ENCODE measurements at regions not wholly inside any gene's neighbourhood (a gene's known extent, or its start where the extent isn't known, plus 50 kb on each side); places are given as distances from the start of the nearest gene placed in this dataset.
"Not testable (repeated sequence)": the region's sequence is repeated elsewhere in the genome, so short reads cannot be mapped to it uniquely, and the experiment has no call there.

DNA sequence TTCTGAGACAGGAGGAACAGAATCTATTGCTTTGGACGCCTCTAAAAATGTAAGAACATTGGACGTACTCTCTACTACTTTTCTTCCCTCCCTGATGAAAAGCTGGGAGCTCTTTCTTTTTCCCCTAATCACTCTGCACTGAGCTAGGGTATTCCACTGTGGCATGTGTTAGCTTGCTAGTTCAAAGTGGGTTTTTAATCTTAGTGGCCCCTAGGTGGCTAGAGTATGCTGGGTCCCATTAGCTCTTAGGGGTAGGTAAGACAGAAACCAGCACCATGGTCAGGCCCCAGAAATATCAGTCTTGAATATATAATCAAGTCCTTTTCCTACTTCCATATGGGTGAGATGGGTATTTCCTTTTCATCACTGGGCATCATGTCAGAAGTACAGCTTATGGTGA lies 945.2 kb upstream of the PTPRD start:
- DNase-seq: no peak

DNA sequence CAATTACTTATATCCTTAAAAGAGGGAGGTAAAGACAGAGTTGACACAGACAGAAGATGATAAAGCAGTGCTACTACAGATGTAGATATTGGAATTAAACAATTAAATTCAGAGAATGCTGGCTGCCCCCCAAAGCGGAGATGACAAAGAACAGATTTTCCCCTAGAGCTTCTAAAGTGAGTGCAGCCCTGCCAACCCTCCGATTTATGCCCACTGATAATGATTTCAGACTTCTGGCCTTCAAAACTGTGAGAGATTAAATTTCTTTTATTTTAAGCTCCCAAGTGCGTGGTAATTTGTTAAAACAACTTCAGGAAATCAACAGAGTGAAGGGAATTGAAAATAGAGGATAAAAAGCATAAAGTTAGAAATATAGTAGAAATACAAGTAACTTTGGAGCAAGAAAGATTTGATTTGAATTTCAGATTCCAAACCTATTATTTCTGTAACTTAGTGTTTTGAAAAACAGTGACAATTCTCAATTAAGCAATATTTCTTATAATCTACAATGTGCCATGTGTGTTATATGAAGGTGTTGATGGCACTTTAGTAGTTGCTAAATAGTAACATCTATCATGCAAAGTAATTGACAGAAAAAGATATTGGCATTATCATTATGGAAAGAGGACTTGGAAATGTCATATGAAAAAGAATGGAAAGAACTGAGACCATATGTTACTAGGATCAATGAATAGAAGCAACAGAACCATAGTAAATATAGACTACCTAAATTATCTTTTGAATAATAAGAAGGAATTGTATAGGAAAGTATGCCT lies 946.4 kb upstream of the PTPRD start:
- DNase-seq: no peak

DNA sequence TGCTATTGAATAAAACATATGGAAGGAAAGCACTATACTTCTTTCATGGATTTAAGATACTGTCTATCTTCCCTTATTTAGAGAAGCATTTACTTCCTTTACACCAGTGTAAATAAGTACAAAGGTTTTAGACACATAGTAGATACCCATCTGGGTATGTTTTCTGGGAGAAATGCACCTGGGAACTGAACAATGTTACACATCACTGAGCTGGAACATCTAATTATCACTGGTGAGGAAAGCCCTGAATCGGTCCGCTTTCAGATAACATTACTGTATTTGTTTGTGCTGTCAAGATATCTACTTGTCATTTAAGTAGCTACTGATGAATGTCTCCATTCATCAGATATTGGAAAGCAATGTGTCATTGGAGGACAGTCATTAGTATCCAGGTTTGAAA lies 964.7 kb upstream of the PTPRD start:
- DNase-seq: no peak

DNA sequence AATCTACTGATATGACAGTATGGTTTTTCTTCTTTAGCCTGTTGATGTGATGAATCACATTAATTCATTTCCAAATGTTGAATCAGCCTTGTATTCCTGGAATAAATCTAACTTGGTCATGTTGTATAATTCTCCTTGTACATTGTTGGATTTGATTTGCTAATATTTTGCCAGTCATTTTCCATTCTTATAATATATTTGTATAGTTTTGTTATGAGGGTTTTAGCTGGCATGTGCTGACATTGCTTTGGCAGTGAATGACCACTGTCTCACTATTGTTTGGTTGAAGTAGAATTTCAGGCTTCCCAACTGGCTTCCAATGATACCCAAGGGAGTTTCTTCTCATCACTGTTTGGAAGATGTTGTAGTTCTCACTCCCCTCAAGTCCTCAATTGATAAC lies 983.0 kb upstream of the PTPRD start:
- no peak for DNase-seq

DNA sequence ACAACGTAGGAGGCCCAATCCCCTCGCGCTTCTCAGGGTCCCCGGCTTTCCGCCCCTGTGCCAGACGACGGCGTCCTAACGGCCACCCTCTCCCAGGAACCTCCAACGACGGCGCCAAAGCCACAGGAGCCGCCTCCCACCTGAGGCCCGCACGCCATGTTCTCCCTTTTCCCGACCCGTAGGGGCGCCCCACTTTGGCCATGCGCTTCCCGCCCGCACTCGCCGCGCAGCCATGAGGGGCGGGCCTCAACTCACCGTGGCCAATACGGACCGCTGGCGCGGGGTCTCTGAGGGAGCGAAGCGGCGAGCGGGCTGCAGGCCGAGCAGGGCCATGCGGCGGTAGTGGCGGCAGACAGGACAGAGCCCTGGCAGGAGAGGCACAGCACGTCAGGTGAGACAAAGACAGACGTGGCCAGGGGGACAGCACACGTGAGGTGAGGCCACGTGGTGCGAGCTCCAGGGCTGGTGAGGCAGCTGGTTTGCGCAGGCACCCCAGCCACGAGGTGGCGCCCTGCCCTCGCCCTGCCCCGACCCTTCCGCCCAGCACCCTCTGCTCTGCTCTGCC lies 1005.5 kb upstream of the PTPRD start:
- no peak for DNase-seq

DNA sequence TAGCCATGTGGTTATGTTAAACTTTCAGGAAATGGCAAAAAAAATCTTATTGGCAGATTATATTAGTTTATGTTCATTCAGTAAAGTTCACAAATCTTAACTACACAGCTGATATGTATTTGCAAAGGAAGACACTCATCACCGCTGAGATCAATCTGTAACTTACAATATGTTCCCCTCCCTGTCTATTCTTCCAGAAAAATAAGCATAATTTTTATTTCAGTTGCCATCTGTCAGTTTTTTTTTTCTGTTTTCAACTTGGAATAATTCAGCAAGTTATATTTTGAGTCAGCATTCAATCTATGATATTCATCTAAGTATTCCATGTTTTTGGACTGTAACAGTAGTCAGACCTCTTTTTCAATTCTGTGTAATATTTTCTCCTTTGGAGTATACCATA lies 1019.9 kb upstream of the PTPRD start:
- no peak for DNase-seq

DNA sequence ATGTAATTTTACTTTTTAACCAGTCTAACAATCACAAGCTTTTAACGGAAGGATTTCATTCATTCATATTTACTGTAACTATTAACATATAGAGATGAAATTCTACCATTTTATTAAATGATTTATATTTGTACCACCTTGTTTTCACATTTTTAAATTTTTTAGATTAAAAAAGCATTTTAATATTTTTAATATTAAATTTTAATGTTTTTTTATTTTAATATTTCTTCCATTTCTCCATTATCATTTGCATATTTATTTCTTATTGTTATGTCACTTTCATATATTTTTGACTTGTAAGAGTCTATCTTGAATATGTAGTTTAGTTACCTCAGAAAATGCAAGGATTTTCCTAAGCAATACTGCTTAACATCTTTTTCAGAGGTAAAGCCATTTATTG lies 1034.0 kb upstream of the PTPRD start:
- DNase-seq: no peak

DNA sequence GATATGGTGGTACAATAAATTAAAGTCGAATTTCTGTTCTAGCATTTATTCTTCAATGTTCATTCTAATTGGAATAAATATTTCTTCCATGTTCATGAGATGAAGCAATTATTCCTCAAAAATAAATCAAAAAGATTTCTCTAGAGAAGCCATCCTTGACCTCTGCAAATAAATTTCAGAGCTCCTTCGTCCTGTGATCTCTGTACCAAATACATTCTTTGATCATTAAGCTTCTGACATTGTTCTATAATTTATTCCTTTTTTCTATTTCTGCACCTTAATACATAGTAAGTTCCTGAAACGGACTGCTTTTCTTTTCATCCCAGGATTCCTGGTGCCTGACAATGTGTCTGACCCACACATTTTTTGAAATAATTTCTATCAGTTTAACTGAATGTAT lies 1039.3 kb upstream of the TYRP1 start:
- DNase-seq: no peak

DNA sequence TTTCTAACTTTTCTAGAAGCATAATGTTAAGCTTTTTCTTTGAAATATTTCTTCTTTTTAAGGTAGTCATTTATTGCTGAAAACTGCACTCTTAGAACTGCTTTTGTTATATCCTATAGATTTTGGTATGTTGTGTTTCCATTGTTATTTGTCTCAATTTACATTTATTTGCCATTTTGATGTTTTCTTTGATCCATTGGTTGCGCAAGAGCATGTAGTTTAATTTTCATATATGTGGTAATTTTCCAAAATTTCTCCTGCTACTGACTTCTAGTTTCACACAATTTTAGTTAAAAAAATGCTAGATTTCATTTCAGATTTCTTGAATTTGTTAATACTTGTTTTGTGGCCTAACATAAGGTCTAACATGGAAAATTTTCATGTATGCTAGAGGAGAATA lies 1029.3 kb upstream of the TYRP1 start:
- no peak for DNase-seq

DNA sequence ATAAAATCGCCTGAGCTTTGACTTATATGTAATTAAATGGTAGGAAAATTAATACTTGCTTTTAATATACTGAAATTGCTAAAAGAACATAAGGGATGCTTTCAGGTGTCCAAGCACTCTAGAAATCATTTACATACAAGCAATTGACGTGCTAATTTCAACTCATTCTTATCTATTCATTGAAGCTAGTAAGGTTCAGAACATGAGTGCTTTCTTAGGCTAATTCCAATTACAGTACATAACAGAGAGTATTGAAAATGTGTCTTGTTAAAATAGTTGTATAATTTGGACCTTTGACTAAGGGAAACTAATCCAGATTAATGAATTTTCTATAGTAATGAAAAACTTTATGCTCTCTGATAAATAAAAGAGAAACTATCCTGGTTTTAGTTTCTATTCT lies 1016.4 kb upstream of the TYRP1 start:
- no peak for DNase-seq

DNA sequence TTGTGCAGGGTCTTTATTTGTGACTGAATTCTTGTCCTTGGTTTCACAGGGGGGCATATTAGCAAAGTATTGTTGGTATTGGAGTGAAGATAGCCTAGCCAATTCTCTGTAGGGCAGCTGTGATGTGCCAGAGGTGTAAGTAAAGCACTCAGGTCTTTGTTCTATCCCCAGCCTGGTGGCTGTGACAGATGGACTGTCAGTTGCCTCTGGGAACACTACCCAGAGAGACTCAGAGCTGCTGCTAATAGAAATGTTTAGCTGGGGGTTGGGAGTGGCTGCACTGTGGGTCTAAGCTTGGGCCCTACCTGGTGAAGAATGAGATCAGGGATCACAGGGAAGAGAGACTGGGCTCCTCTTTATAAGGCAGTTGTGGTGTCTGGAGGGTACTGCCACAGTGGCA lies 1006.5 kb upstream of the TYRP1 start:
- DNase-seq: no peak

DNA sequence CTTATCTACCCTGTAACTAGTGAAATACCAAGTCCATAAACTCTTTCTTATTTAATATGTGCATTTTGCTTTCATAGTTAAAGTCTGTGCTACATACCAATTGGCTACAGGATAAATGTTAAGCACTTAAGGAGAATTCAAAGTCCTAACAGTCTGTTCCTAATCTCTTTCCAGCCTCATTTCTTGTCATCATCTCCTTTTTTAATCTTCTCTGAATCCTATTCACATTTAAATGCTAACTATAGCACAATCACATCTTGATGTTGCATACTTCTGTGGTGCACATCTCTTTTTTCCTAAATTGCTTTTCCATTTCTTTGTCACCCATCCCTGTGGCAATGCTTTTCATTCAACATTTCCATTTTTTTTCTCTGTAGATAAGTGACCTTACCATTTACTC lies 996.1 kb upstream of the TYRP1 start:
- DNase-seq: no peak

DNA sequence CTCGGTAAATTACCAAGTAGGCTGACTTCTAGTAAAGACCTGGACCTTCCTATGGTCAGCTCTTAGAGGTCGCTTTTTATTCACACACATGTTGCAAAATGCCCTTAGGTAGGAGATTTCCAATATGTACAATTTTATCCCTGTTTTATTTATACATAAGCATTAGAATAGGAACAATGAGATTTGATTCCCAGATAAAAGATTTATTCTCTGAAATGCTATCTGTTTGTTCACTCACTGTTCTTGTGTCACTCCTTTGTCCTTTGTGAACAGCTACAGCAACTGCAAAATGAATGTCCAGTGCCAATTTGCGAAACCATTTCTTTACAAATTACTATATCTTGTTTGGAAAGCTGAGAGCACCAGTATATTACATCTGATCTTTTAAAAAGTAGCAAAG lies 991.5 kb upstream of the TYRP1 start:
- no peak for DNase-seq

DNA sequence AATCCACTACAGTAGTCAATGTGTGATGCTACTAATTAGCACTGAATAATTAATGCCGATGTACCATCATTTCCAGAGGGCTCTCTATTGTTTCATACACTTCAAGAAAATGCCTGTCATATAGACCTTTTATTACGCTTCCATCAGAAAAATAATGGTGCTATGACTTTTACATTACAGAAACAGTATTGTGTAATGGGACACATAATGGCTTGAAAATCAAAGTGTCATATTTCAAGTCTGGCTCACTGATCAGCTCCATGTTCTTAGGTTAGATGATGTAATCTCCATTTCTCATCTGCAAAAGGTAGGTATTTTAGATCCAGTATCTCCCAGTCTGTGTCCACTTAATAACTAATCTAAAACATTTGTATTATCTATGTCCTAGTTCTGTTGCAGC lies 990.6 kb upstream of the TYRP1 start:
- no peak for DNase-seq

DNA sequence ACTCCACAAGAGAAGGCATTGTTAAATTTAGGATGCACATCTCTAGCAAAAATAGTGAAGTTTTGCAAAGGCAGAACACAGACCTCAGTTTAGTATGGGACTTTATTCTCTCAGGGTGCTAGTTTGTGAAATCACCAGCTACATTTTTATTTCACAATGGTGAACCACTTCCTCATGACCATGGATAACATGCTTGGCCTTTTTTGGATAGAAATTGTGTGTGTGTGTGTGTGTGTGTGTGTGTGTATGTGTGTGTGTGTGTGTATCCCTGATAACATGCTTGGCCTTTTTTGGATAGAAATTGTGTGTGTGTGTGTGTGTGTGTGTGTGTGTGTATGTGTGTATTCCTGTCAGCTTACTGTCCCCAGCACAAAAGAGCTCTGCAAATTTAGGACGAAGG lies 989.0 kb upstream of the TYRP1 start:
- not testable (repeated sequence) for DNase-seq

DNA sequence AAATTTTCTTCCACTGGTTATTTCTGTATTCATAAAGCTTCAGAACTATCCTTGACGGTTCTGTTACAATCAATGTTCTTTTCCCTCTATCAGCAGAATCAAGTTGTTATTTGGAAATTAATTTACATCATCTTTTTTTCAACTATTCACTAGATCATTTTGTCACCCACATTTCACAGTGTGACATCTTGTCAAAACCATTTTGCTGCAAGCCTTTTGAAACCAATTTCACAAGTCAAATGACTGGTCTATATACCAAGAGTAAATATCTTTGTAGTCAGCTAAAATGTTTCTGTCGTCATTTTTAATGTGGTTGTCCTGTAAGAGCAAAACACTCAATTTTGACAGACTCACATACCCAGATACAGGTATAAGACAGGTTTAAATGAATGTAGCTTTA lies 984.3 kb upstream of the TYRP1 start:
- no peak for DNase-seq

DNA sequence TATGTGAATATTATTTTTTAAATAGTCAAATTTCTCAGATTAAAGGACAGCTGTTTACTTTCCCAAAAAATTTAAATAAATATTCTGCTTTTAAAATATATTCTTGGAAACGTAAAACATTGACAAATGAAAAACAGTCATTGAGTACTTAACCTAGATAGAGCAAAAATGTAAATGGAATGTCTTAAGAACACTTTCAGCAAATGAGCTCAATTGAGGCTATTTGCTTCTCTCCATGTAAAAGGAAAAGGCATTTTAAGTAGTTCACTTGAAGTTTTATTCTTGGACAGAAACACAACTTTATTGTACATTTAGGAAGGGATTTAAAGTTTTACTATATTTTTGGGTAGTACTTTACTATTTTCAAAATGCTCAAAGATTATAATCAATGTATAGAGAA lies 983.6 kb upstream of the TYRP1 start:
- DNase-seq: no peak

DNA sequence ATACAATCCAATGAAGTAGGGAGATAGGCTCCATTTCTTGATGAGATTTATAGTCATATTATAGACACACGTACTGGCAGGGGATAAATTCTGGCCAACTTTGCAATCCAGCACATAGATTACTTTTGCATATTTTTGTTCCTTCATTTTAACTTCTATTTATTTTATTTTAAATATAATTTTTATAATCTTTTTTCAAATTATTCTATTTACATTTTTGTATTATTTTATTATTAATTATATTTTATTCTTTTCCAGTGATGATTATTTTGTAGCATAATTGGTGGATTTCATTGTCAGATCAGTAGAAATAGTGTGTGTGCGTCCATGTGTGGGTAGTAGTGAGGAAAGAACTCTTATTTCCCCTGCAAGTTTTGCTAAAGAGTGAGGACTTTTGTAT lies 980.1 kb upstream of the TYRP1 start:
- DNase-seq: no peak

DNA sequence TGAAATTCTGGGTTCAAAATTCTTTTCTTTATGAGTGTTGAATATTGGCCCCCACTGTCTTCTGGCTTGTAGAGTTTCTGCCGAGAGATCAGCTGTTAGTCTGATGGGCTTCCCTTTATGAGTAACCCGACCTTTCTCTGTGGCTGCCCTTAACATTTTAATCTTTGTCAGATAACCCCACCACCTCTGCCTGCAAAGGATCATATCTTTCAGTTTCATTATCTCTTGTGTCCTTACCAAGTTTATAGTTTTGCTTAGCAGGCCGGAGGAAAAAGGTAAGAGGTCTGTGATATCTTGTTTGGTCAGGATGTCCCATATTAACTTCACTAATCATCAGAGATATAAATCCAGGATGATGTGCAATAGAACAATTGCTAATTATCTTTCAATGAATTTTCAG lies 970.2 kb upstream of the TYRP1 start:
- no peak for DNase-seq

DNA sequence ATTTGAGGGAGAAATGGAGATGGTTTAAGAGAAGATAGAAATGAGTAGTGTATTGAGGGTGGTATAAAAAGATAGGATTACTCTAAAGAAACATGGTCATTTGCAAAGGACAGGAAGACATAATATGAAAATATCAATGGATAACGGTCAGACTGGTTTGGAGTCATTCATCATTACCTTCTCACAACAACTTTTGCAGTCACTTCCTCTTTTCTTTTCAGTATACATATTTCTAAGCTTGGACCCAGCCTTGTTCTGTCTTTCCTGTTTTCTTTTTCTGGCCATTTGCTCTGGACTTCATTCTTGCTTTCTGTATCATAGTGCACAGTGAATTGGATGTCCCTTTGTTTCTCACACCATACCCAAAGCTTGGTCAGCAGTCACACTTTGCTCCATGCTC lies 966.5 kb upstream of the TYRP1 start:
- DNase-seq: no peak

DNA sequence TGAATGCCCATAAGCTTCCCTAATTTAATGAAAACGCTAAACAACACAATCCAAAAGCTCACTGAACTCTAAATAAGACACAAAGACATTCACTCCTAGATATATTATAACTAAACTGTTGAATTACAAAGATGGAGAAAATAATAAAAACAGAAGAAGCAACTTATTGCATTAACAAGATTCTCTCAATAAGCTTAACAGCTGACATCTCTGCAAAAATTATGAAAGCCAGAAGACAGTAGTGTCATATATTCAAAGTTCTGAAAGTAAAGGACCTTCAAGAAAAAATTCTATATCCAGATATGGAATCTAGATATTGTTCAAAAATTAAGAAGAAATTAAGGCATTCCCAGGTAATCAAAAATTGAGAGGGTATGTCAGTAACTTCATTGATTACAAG lies 957.8 kb upstream of the TYRP1 start:
- DNase-seq: no peak

DNA sequence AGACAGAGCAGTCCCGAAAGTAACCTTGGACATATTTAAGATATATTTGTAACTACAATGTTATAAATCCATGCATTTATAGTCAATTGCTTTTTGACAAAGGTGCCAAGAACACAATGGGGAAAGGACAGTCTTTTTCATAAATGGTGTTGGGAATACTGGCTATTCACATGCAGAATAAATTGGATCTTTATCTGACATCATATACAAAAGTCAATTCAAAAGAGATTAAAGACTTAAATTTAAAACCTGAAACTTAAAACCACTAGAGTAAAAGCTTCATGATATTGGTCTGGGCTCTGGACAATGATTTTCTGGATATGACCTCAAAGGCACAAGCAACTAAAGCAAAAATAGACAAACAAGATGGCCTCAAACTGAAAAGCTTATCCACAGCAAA lies 950.7 kb upstream of the TYRP1 start:
- no peak for DNase-seq

DNA sequence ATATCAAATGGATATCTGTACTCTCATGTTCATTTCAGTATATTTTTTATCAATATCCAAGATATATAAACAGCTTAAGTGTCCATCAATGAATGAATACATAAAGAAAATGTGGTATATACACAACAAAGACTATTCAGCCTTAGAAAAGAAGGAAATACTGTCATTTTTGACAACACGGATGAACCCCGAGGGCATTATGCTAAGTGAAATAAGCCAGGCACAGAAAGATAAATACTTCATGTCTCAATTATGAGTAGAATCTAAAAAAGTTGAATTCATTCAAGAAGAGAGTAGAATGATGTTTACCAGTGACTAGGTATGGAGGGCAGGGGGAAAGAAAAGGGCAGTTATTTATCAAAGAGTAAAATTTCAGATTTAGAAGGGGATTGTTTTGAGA lies 949.8 kb upstream of the TYRP1 start:
- DNase-seq: no peak

DNA sequence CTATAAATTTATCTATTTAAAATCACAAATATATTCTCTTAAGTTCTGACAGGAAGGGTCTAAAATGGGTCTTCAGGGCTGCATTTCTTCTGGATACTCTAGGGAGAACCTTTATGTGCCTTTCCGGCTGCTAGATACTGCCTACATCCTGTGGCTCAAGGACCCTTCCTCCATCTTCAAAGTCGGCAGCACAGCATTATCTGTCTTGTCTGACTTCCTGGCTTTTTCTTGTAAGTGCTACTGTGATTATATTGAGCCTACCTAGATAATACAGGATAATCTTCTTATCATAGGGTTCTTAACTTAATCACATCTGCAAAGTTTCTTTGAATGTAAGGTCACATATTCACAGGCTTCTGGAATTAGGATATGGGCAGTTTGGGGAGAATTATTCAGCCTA lies 943.8 kb upstream of the TYRP1 start:
- DNase-seq: no peak

DNA sequence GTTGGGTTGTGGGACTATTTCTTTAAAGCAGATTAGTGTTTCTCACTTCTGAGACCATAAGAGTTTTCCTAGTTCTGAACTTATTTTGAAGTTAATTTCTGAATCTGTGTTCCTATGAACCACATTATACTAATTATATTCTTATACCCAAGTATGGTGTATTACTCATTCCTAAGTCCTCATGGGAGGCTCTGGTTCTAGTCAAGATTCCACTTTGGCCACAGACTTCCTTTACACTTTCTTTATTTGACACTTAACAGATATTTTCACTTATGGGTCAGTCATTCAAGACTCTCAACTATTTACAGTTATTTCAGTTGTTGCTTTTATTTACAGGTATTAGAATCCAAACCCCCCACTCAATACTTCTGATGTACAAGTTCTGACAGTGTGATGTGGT lies 937.2 kb upstream of the TYRP1 start:
- no peak for DNase-seq
